ENCODE measurements at regions not wholly inside any gene's neighbourhood (a gene's known extent, or its start where the extent isn't known, plus 50 kb on each side); places are given as distances from the start of the nearest gene placed in this dataset.

- H3K79me2 ChIP-seq (ENCODE audit: insufficient read depth): no peaks in the 10 kb centered on the region
- no peak overlapping the region for H3K9ac ChIP-seq
- H4K20me1 ChIP-seq (ENCODE audit: insufficient read depth): no peaks in the 10 kb centered on the region
- 2% methylated on average over 3 of the region's 3 CpGs for WGBS (ENCODE audit: low lambda C conversion rate)
- H3K4me1 ChIP-seq (ENCODE audit: control insufficient read depth in 1 of 2, insufficient read depth in 2 of 2, low read depth in 1 of 2, low read length in 1 of 2): no peaks in the 10 kb centered on the region
- H3K27me3 ChIP-seq (ENCODE audit: insufficient read depth): no peaks in the 10 kb centered on the region
- no peak overlapping the region for H2AFZ ChIP-seq (ENCODE audit: low read depth)
- no peaks in the 10 kb centered on the region for H3K9me3 ChIP-seq
- no peaks in the 10 kb centered on the region for H3F3A ChIP-seq (replicated peaks; ENCODE audit: insufficient read depth)
- no peak for DNase-seq
- H3K9me2 ChIP-seq: no peaks in the 10 kb centered on the region
- TF ChIP-seq GATA2 (CRISPR knock-in tag; IDR thresholded peaks at IDR 0.05): no peak
- no peak for TF ChIP-seq GABPA (IDR thresholded peaks at IDR 0.05; ENCODE audit: low read depth)
- no peak for TF ChIP-seq RXRA (IDR thresholded peaks at IDR 0.05; ENCODE audit: borderline replicate concordance, low read depth)
- TF ChIP-seq MAX (IDR thresholded peaks at IDR 0.05; ENCODE audit: low read depth): no peak
- TF ChIP-seq ZBTB33 (IDR thresholded peaks at IDR 0.05; ENCODE audit: borderline replicate concordance, low read depth): no peak
- TF ChIP-seq CHD2 (IDR thresholded peaks at IDR 0.05; ENCODE audit: low read length, partially characterized antibody): no peak
- no peak for TF ChIP-seq FOXJ3 (CRISPR knock-in tag; IDR thresholded peaks at IDR 0.05)
- no peak for TF ChIP-seq REST (IDR thresholded peaks at IDR 0.05; ENCODE audit: low read depth, low read length)
- TF ChIP-seq MEF2A (IDR thresholded peaks at IDR 0.05; ENCODE audit: borderline replicate concordance, low read depth): no peak
- TF ChIP-seq FOSL2 (IDR thresholded peaks at IDR 0.05; ENCODE audit: borderline replicate concordance, low read depth): no peak
- no peak for TF ChIP-seq POLR2AphosphoS5 (IDR thresholded peaks at IDR 0.05; ENCODE audit: low read depth, low read length)
- no peak for TF ChIP-seq TEAD4 (IDR thresholded peaks at IDR 0.05; ENCODE audit: borderline replicate concordance, insufficient read depth)
- no peak for TF ChIP-seq FOXM1 (IDR thresholded peaks at IDR 0.05; ENCODE audit: low read depth)
- no peak for TF ChIP-seq SIN3A (IDR thresholded peaks at IDR 0.05; ENCODE audit: borderline replicate concordance, low read depth, low read length)
- no peak overlapping the region for H3K27ac ChIP-seq (ENCODE audit: low read depth in 2 of 2, low read length in 1 of 2)
- H3K36me3 ChIP-seq (replicated peaks in 1 of 2; ENCODE audit: control insufficient read depth in 1 of 2, insufficient read depth in 2 of 2, low read length in 1 of 2): no peaks in the 10 kb centered on the region
- no peak overlapping the region for H3K4me2 ChIP-seq
- POLR2A ChIA-PET: no interaction called here
- CTCF ChIA-PET: no interaction called here
- no peak overlapping the region for H3K4me3 ChIP-seq (ENCODE audit: low read depth in 2 of 2, low read length in 1 of 2)
These were observed 202.7 kb downstream of the OXSM start for GRCh38 chr3:25992606-25993005.

Measured in SK-N-SH (cell line).